ENCODE measurements at regions not wholly inside any gene's neighbourhood (a gene's known extent, or its start where the extent isn't known, plus 50 kb on each side); places are given as distances from the start of the nearest gene placed in this dataset.
"Not testable (repeated sequence)": the region's sequence is repeated elsewhere in the genome, so short reads cannot be mapped to it uniquely, and the experiment has no call there.

DNA sequence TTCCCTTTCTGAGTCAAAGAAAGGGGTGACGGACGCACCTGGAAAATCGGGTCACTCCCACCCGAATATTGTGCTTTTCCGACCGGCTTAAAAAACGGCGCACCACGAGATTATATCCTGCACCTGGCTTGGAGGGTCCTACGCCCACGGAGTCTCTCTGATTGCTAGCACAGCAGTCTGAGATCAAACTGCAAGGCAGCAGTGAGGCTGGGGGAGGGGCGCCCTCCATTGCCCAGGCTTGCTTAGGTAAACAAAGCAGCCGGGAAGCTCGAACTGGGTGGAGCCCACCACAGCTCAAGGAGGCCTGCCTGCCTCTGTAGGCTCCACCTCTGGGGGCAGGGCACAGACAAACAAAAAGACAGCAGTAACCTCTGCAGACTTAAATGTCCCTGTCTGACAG lies 83.5 kb downstream of the CYP26B1 start:
- H3K79me2 ChIP-seq (replicated peaks; ENCODE audit: insufficient read depth, low read length); H3K9me3 ChIP-seq (ENCODE audit: low read length); H4K20me1 ChIP-seq (ENCODE audit: insufficient read depth); H3F3A ChIP-seq (ENCODE audit: insufficient read depth, low read length, poor library complexity, severe bottlenecking); H2AFZ ChIP-seq (ENCODE audit: low read depth, low read length); H3K36me3 ChIP-seq (ENCODE audit: insufficient read depth, low read length); H3K9ac ChIP-seq (ENCODE audit: low read length); H3K27ac ChIP-seq (ENCODE audit: low read length); H3K4me2 ChIP-seq (ENCODE audit: low read length); H3K4me3 ChIP-seq (ENCODE audit: low read length); H3K27me3 ChIP-seq (ENCODE audit: insufficient read depth, low read depth, low read length); H3K9me2 ChIP-seq (ENCODE audit: insufficient read depth, low read length): not testable (repeated sequence)

DNA sequence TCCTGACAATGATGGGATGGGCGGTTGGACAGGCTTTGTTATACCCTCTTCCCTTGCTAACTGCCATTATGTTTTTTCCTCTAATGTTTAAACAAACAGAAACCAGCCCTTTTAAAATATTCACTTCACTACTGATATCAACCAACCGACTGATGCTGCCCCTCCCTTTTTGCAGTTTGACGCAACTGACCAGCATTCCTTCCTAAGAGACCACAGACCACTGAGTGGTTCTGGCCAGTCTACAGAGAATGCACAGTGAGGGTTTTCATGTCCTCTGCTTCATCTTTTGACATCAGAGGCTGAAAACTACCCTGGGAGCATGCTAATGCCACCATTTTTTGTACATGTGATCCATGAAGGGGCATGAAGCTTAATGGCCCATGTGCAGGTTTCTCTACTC lies 85.3 kb downstream of the CYP26B1 start:
- Histone ChIP-seq H3K9me2 (ENCODE audit: insufficient read depth, low read length) (no peaks in the 10 kb centered on the region), H3K9me3 (ENCODE audit: low read length) (no peaks in the 10 kb centered on the region), H3F3A (ENCODE audit: insufficient read depth, low read length, poor library complexity, severe bottlenecking) (no peaks in the 10 kb centered on the region), H2AFZ (ENCODE audit: low read depth, low read length) (no peak overlapping the region), H3K27ac (ENCODE audit: low read length) (no peak overlapping the region), H3K4me2 (ENCODE audit: low read length) (no peak overlapping the region), H3K4me3 (ENCODE audit: low read length) (no peak overlapping the region), H3K27me3 (ENCODE audit: insufficient read depth, low read depth, low read length) (no peaks in the 10 kb centered on the region), H4K20me1 (ENCODE audit: insufficient read depth) (no peaks in the 10 kb centered on the region), H3K9ac (ENCODE audit: low read length) (no peak overlapping the region), H3K79me2 (replicated peaks; ENCODE audit: insufficient read depth, low read length) (no peaks in the 10 kb centered on the region), H3K36me3 (ENCODE audit: insufficient read depth, low read length) (no peaks in the 10 kb centered on the region)
- TF ChIP-seq EP300 (conservative IDR thresholded peaks at IDR 0.05; ENCODE audit: poor library complexity, severe bottlenecking) = no peak
- TF ChIP-seq, protein P1, sequence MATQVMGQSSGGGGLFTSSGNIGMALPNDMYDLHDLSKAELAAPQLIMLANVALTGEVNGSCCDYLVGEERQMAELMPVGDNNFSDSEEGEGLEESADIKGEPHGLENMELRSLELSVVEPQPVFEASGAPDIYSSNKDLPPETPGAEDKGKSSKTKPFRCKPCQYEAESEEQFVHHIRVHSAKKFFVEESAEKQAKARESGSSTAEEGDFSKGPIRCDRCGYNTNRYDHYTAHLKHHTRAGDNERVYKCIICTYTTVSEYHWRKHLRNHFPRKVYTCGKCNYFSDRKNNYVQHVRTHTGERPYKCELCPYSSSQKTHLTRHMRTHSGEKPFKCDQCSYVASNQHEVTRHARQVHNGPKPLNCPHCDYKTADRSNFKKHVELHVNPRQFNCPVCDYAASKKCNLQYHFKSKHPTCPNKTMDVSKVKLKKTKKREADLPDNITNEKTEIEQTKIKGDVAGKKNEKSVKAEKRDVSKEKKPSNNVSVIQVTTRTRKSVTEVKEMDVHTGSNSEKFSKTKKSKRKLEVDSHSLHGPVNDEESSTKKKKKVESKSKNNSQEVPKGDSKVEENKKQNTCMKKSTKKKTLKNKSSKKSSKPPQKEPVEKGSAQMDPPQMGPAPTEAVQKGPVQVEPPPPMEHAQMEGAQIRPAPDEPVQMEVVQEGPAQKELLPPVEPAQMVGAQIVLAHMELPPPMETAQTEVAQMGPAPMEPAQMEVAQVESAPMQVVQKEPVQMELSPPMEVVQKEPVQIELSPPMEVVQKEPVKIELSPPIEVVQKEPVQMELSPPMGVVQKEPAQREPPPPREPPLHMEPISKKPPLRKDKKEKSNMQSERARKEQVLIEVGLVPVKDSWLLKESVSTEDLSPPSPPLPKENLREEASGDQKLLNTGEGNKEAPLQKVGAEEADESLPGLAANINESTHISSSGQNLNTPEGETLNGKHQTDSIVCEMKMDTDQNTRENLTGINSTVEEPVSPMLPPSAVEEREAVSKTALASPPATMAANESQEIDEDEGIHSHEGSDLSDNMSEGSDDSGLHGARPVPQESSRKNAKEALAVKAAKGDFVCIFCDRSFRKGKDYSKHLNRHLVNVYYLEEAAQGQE (IDR thresholded peaks at IDR 0.05; ENCODE audit: borderline replicate concordance) = no peak
- TF ChIP-seq SMC3 (conservative IDR thresholded peaks at IDR 0.05; ENCODE audit: poor library complexity) = no peak
- no peak for TF ChIP-seq TAF1 (IDR thresholded peaks at IDR 0.05; ENCODE audit: low read depth)
- TF ChIP-seq, protein P2, sequence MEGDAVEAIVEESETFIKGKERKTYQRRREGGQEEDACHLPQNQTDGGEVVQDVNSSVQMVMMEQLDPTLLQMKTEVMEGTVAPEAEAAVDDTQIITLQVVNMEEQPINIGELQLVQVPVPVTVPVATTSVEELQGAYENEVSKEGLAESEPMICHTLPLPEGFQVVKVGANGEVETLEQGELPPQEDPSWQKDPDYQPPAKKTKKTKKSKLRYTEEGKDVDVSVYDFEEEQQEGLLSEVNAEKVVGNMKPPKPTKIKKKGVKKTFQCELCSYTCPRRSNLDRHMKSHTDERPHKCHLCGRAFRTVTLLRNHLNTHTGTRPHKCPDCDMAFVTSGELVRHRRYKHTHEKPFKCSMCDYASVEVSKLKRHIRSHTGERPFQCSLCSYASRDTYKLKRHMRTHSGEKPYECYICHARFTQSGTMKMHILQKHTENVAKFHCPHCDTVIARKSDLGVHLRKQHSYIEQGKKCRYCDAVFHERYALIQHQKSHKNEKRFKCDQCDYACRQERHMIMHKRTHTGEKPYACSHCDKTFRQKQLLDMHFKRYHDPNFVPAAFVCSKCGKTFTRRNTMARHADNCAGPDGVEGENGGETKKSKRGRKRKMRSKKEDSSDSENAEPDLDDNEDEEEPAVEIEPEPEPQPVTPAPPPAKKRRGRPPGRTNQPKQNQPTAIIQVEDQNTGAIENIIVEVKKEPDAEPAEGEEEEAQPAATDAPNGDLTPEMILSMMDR (IDR thresholded peaks at IDR 0.05; ENCODE audit: poor library complexity, severe bottlenecking) = no peak
- TF ChIP-seq POLR2AphosphoS5 (IDR thresholded peaks at IDR 0.05) = no peak
- no peak for TF ChIP-seq RAD21 (conservative IDR thresholded peaks at IDR 0.05)
- TF ChIP-seq EZH2 (IDR thresholded peaks at IDR 0.05; ENCODE audit: borderline replicate concordance, insufficient read depth, low read length, poor library complexity, severe bottlenecking) = no peak

DNA sequence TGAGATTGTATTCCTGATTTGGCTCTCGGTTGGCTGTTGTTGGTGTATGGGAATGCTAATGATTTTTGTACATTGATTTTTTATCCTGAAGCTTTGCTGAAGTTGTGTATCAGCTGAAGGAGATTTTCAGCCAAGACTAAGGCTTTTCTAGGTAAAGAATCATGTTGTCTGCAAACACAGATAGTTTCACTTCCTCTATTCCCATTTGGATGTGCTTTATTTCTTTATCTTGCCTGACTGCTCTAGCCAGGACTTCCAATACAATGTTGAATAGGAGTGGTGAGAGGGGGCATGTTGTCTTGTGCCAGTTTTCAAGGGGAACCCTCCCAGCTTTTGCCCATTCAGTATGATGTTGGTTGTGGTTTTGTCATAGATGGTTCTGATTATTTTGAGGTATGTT lies 90.4 kb downstream of the CYP26B1 start:
- H3F3A ChIP-seq (ENCODE audit: insufficient read depth, low read length, poor library complexity, severe bottlenecking) = no peaks in the 10 kb centered on the region
- H3K27me3 ChIP-seq (ENCODE audit: insufficient read depth, low read depth, low read length) = no peaks in the 10 kb centered on the region
- H3K4me3 ChIP-seq (ENCODE audit: low read length) = no peak overlapping the region
- H3K4me2 ChIP-seq (ENCODE audit: low read length) = no peak overlapping the region
- H3K27ac ChIP-seq (ENCODE audit: low read length) = no peak overlapping the region
- no peaks in the 10 kb centered on the region for H3K36me3 ChIP-seq (ENCODE audit: insufficient read depth, low read length)
- H3K9me2 ChIP-seq (ENCODE audit: insufficient read depth, low read length) = no peaks in the 10 kb centered on the region
- no peaks in the 10 kb centered on the region for H3K79me2 ChIP-seq (replicated peaks; ENCODE audit: insufficient read depth, low read length)
- no peaks in the 10 kb centered on the region for H4K20me1 ChIP-seq (ENCODE audit: insufficient read depth)
- no peak overlapping the region for H2AFZ ChIP-seq (ENCODE audit: low read depth, low read length)
- no peak for TF ChIP-seq POLR2AphosphoS5 (IDR thresholded peaks at IDR 0.05)
- no peak for TF ChIP-seq EZH2 (IDR thresholded peaks at IDR 0.05; ENCODE audit: borderline replicate concordance, insufficient read depth, low read length, poor library complexity, severe bottlenecking)
- TF ChIP-seq TAF1 (IDR thresholded peaks at IDR 0.05; ENCODE audit: low read depth) = no peak
- TF ChIP-seq SMC3 (conservative IDR thresholded peaks at IDR 0.05; ENCODE audit: poor library complexity) = no peak
- no peak for TF ChIP-seq EP300 (conservative IDR thresholded peaks at IDR 0.05; ENCODE audit: poor library complexity, severe bottlenecking)
- TF ChIP-seq RAD21 (conservative IDR thresholded peaks at IDR 0.05) = no peak
- no peak for TF ChIP-seq MXI1 (conservative IDR thresholded peaks at IDR 0.05; ENCODE audit: poor library complexity, severe bottlenecking)
- TF ChIP-seq, protein P1 (IDR thresholded peaks at IDR 0.05; ENCODE audit: borderline replicate concordance) = no peak
- TF ChIP-seq, protein P2 (IDR thresholded peaks at IDR 0.05; ENCODE audit: poor library complexity, severe bottlenecking) = no peak
- H3K9me3 ChIP-seq (ENCODE audit: low read length) = no peaks in the 10 kb centered on the region
- H3K9ac ChIP-seq (ENCODE audit: low read length) = no peak overlapping the region

All from neural cell (in vitro differentiated cells).